Tibial nerve (tissue), 4 donors: ENCODE measurements at regions not wholly inside any gene's neighbourhood (a gene's known extent, or its start where the extent isn't known, plus 50 kb on each side); places are given as distances from the start of the nearest gene placed in this dataset.

Experiments
- CTCF ChIP-seq, 5 experiments: fragments of 200-600 bp in 3 of 5; fragments of 450-650 bp in 2 of 5; sonication (generic) in 3 of 5; IDR thresholded peaks; one replicate each; pipeline ENCODE4 v1.5.1; 2016 to 2019; ENCODE audit warnings: antibody characterized with exemption in 5 of 5, mild to moderate bottlenecking in 3 of 5, moderate library complexity in 2 of 5
- EP300 ChIP-seq, 2 donors: sonication (generic); formaldehyde crosslinking; IDR thresholded peaks; one replicate each; pipeline ENCODE4 v1.6.1; 2017; ENCODE audit warnings: antibody characterized with exemption in 2 of 2, mild to moderate bottlenecking in 1 of 2

DNA sequence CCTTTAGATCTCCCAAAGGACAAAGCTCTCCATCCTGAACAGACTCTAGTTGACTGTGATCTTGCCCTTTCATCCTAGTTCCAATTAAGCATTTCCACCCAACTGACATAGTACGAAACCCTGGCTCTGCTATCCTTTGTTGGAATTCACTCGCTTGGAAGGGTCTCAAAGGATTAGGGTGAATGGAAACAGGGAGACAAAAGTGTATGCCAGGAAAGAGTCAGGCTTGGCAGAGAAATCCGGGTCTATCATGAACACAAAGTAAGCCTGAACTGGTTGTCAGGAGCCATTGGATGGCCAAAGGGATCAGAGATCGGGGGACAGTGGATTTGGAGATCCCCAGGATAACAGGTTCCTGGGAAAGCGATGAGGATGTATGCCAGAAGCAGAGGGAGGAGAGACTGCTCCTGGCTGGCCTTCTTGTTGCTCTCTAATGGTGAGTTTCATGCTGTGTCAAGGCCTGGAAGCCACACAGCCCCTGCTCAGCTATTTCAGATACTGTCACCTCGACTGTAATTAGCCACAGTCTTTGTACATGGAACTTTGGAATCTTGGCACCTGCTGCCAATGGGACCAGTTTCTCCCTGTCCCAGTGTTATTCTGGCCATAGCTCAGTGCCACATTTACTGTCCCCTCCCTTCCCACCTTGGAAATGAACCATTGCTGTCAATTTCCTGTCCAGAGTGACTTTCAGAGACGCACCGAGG lies 1168.7 kb upstream of the AUTS2 start:
- TF ChIP-seq CTCF (IDR thresholded peaks at IDR 0.05) (no peak), EP300 (IDR thresholded peaks at IDR 0.05) (no peak)
